Activated CD4-positive, alpha-beta T cell treated with anti-CD3 and anti-CD28 coated beads for 36 hours (primary cell): ENCODE measurements at regions not wholly inside any gene's neighbourhood (a gene's known extent, or its start where the extent isn't known, plus 50 kb on each side); places are given as distances from the start of the nearest gene placed in this dataset.

ENCODE experiments used
- ATAC-seq: fragments of 200-7000 bp; cut with Tn5 transposase; one replicate; pipeline ENCODE4 v1.10.0; 2021; ENCODE audit warnings: mild to moderate bottlenecking, moderate library complexity
- CTCF ChIA-PET: fragments of 350-600 bp; sonication (Branson Sonifier 250); formaldehyde crosslinking; loops from one replicate; lab custom pipeline; 2021; ENCODE audit warnings: antibody characterized with exemption; lab: Charles Lee
- POLR2A ChIA-PET: fragments of 350-600 bp; sonication (Branson Sonifier 250); formaldehyde crosslinking; loops from one replicate; lab custom pipeline; 2021; ENCODE audit warnings: antibody characterized with exemption, inconsistent platforms; lab: Charles Lee
- DNase-seq: peaks from one replicate; pipeline ENCODE4 v3.0.0-alpha.2; 2020
- H3K27ac Mint-ChIP-seq: one replicate; pipeline ENCODE4 v1.8.0; 2021; ENCODE audit warnings: mixed read lengths
- H3K27me3 Mint-ChIP-seq: one replicate; pipeline ENCODE4 v1.8.0; 2021; ENCODE audit warnings: mixed read lengths
- H3K36me3 Mint-ChIP-seq: one replicate; pipeline ENCODE4 v1.8.0; 2021; ENCODE audit warnings: low read depth, mixed read lengths
- H3K4me1 Mint-ChIP-seq: one replicate; pipeline ENCODE4 v1.8.0; 2021; ENCODE audit warnings: mixed read lengths
- H3K4me3 Mint-ChIP-seq: one replicate; pipeline ENCODE4 v1.8.0; 2021; ENCODE audit warnings: mild to moderate bottlenecking, moderate library complexity, mixed read lengths
- H3K9me3 Mint-ChIP-seq: one replicate; pipeline ENCODE4 v1.8.0; 2021; ENCODE audit warnings: low read depth, mixed read lengths
- intact Hi-C, 2 experiments: fragments of 100-400 bp; cut with DNase I in 1 of 2; cut with micrococcal nuclease in 1 of 2; formaldehyde crosslinking; loops; one replicate each; pipeline versions ENCODE4 v1.14.2 to v1.15.1; 2022 to 2024; cut with DNase I, micrococcal nuclease

GRCh38 chr15:62765916-62766315, 276.6 kb upstream of the TPM1 start:
- Mint-ChIP-seq H3K4me1 (no peaks in the 10 kb centered on the region), H3K4me3 (no peak overlapping the region), H3K9me3 (no peaks in the 10 kb centered on the region), H3K27me3 (no peaks in the 10 kb centered on the region), H3K27ac (no peak overlapping the region), H3K36me3 (no peaks in the 10 kb centered on the region)
- intact Hi-C loops = no loop called here
- ATAC-seq = no peak
- ChIA-PET POLR2A (interaction anchor here (0.7 kb wide), 1 partner anchor 34 kb away, joined by 3 read pairs; no protein-coding TSS in a partner anchor), CTCF (no interaction called here)
- DNase-seq = no peak

GRCh38 chr15:62766599-62766998, 275.9 kb upstream of the TPM1 start:
- Mint-ChIP-seq H3K36me3 (no peaks in the 10 kb centered on the region), H3K27ac (no peak overlapping the region), H3K27me3 (no peaks in the 10 kb centered on the region), H3K9me3 (no peaks in the 10 kb centered on the region), H3K4me1 (no peaks in the 10 kb centered on the region), H3K4me3 (no peak overlapping the region)
- CTCF ChIA-PET = interaction anchor here (1.0 kb wide), 1 partner anchor 22 kb away, joined by 3 read pairs; no protein-coding TSS in a partner anchor
- POLR2A ChIA-PET = interaction anchor here (0.7 kb wide), 1 partner anchor 35 kb away, joined by 3 read pairs; no protein-coding TSS in a partner anchor
- no peak for DNase-seq
- ATAC-seq = no peak
- intact Hi-C loops = no loop called here

GRCh38 chr15:62769604-62770003, 272.9 kb upstream of the TPM1 start:
- Mint-ChIP-seq H3K27ac (no peak overlapping the region), H3K9me3 (no peaks in the 10 kb centered on the region), H3K4me1 (no peaks in the 10 kb centered on the region), H3K36me3 (no peaks in the 10 kb centered on the region), H3K4me3 (no peak overlapping the region), H3K27me3 (no peaks in the 10 kb centered on the region)
- POLR2A ChIA-PET = no interaction called here
- intact Hi-C loops = no loop called here
- CTCF ChIA-PET = no interaction called here
- ATAC-seq (no peak), DNase-seq (no peak)

GRCh38 chr15:62770111-62770660, 272.4 kb upstream of the TPM1 start:
- CTCF ChIA-PET = interaction anchor here (1.4 kb wide), 1 partner anchor 28 kb away, joined by 4 read pairs; no protein-coding TSS in a partner anchor

GRCh38 chr15:62770752-62771151, 271.8 kb upstream of the TPM1 start:
- no peak overlapping the region for H3K27ac Mint-ChIP-seq
- no peak overlapping the region for H3K4me3 Mint-ChIP-seq
- no peaks in the 10 kb centered on the region for H3K9me3 Mint-ChIP-seq
- DNase-seq (no peak), ATAC-seq (no peak)
- H3K27me3 Mint-ChIP-seq = no peaks in the 10 kb centered on the region
- H3K4me1 Mint-ChIP-seq = no peaks in the 10 kb centered on the region
- CTCF ChIA-PET = interaction anchor here (0.8 to 1.4 kb wide), 2 partner anchors 28 to 170 kb away, joined by 3 to 4 read pairs; no protein-coding TSS in a partner anchor
- intact Hi-C loops = no loop called here
- POLR2A ChIA-PET = no interaction called here
- H3K36me3 Mint-ChIP-seq = no peaks in the 10 kb centered on the region

More at GRCh38 chr15:62770111-62770660, 272.4 kb upstream of the TPM1 start:
- ATAC-seq = no peak
- intact Hi-C loops = no loop called here
- no peaks in the 10 kb centered on the region for H3K27me3 Mint-ChIP-seq
- DNase-seq = no peak
- H3K4me1 Mint-ChIP-seq = no peaks in the 10 kb centered on the region
- POLR2A ChIA-PET = no interaction called here
- no peak overlapping the region for H3K4me3 Mint-ChIP-seq
- no peaks in the 10 kb centered on the region for H3K36me3 Mint-ChIP-seq
- H3K27ac Mint-ChIP-seq = no peak overlapping the region
- H3K9me3 Mint-ChIP-seq = no peaks in the 10 kb centered on the region

GRCh38 chr15:62771234-62771633, 271.3 kb upstream of the TPM1 start:
- no peak for ATAC-seq
- Mint-ChIP-seq H3K27ac (no peak overlapping the region), H3K9me3 (no peaks in the 10 kb centered on the region), H3K27me3 (no peaks in the 10 kb centered on the region), H3K4me1 (no peaks in the 10 kb centered on the region), H3K36me3 (no peaks in the 10 kb centered on the region), H3K4me3 (no peak overlapping the region)
- intact Hi-C loops = no loop called here
- CTCF ChIA-PET = interaction anchor here (0.8 to 1.4 kb wide), 2 partner anchors 29 to 169 kb away, joined by 3 to 4 read pairs; no protein-coding TSS in a partner anchor
- POLR2A ChIA-PET = interaction anchor here (0.6 kb wide), 1 partner anchor 161 kb away, joined by 4 read pairs; no protein-coding TSS in a partner anchor
- DNase-seq = no peak

GRCh38 chr15:62773369-62774165, 269.0 kb upstream of the TPM1 start:
- ChIA-PET CTCF (no interaction called here), POLR2A (no interaction called here)
- ATAC-seq (no peak), DNase-seq (no peak)
- no peaks in the 10 kb centered on the region for H3K9me3 Mint-ChIP-seq
- H3K4me3 Mint-ChIP-seq = no peak overlapping the region
- intact Hi-C loops = no loop called here
- no peaks in the 10 kb centered on the region for H3K27me3 Mint-ChIP-seq
- no peaks in the 10 kb centered on the region for H3K36me3 Mint-ChIP-seq
- no peaks in the 10 kb centered on the region for H3K4me1 Mint-ChIP-seq
- no peak overlapping the region for H3K27ac Mint-ChIP-seq

- Mint-ChIP-seq H3K27ac (no peak overlapping the region), H3K4me3 (no peak overlapping the region), H3K9me3 (no peaks in the 10 kb centered on the region), H3K36me3 (no peaks in the 10 kb centered on the region), H3K4me1 (no peaks in the 10 kb centered on the region), H3K27me3 (no peaks in the 10 kb centered on the region)
- ChIA-PET POLR2A (no interaction called here), CTCF (no interaction called here)
- DNase-seq (no peak), ATAC-seq (no peak)
- intact Hi-C loops = no loop called here
Measured at GRCh38 chr15:62775932-62776331, 266.6 kb upstream of the TPM1 start.

GRCh38 chr15:62777671-62778070, 264.9 kb upstream of the TPM1 start:
- no peaks in the 10 kb centered on the region for H3K36me3 Mint-ChIP-seq
- no peak overlapping the region for H3K4me3 Mint-ChIP-seq
- no peaks in the 10 kb centered on the region for H3K9me3 Mint-ChIP-seq
- CTCF ChIA-PET = no interaction called here
- peak; percentile 36 for ATAC-seq
- no peaks in the 10 kb centered on the region for H3K27me3 Mint-ChIP-seq
- intact Hi-C loops = no loop called here
- no peaks in the 10 kb centered on the region for H3K4me1 Mint-ChIP-seq
- POLR2A ChIA-PET = no interaction called here
- no peak overlapping the region for H3K27ac Mint-ChIP-seq
- DNase-seq = no peak

GRCh38 chr15:62779036-62779770, 263.3 kb upstream of the TPM1 start:
- no peak for ATAC-seq
- POLR2A ChIA-PET = no interaction called here

GRCh38 chr15:62779899-62780298, 262.6 kb upstream of the TPM1 start:
- Mint-ChIP-seq H3K27me3 (no peaks in the 10 kb centered on the region), H3K27ac (no peak overlapping the region), H3K4me1 (no peaks in the 10 kb centered on the region), H3K36me3 (no peaks in the 10 kb centered on the region), H3K9me3 (no peaks in the 10 kb centered on the region), H3K4me3 (no peak overlapping the region)
- ATAC-seq = no peak
- intact Hi-C loops = no loop called here
- POLR2A ChIA-PET = no interaction called here
- no peak for DNase-seq
- CTCF ChIA-PET = no interaction called here

More at GRCh38 chr15:62779036-62779770, 263.3 kb upstream of the TPM1 start:
- no peaks in the 10 kb centered on the region for H3K27me3 Mint-ChIP-seq
- intact Hi-C loops = no loop called here
- H3K9me3 Mint-ChIP-seq = no peaks in the 10 kb centered on the region
- DNase-seq = no peak
- H3K27ac Mint-ChIP-seq = no peak overlapping the region
- no peaks in the 10 kb centered on the region for H3K4me1 Mint-ChIP-seq
- CTCF ChIA-PET = interaction anchor here (0.9 kb wide), 1 partner anchor 13 kb away, joined by 3 read pairs; no protein-coding TSS in a partner anchor
- H3K36me3 Mint-ChIP-seq = no peaks in the 10 kb centered on the region
- no peak overlapping the region for H3K4me3 Mint-ChIP-seq
